Lower lobe of right lung (tissue), 2 donors: ENCODE measurements at regions not wholly inside any gene's neighbourhood (a gene's known extent, or its start where the extent isn't known, plus 50 kb on each side); places are given as distances from the start of the nearest gene placed in this dataset.
"Not testable (repeated sequence)": the region's sequence is repeated elsewhere in the genome, so short reads cannot be mapped to it uniquely, and the experiment has no call there.

Source experiments
- ATAC-seq, 2 donors: fragments of 200-7000 bp; cut with Tn5 transposase; one replicate each; pipeline ENCODE4 v1.9.1; 2020 to 2022; ENCODE audit warnings: mild to moderate bottlenecking in 2 of 2, moderate library complexity in 2 of 2
- DNase-seq: peaks from one replicate; pipeline ENCODE4 v3.0.0-alpha.2; 2020
- H3K27ac ChIP-seq: fragments of 200-600 bp; one replicate; pipeline ENCODE4 v1.8.0; 2022
- H3K27me3 ChIP-seq: fragments of 200-600 bp; one replicate; pipeline ENCODE4 v1.8.0; 2022; ENCODE audit warnings: low read depth
- H3K36me3 ChIP-seq: fragments of 200-600 bp; one replicate; pipeline ENCODE4 v1.8.0; 2022; ENCODE audit warnings: mild to moderate bottlenecking
- H3K4me1 ChIP-seq: fragments of 200-600 bp; one replicate; pipeline ENCODE4 v1.8.0; 2022
- H3K4me3 ChIP-seq: fragments of 200-600 bp; one replicate; pipeline ENCODE4 v1.8.0; 2022; ENCODE audit warnings: mild to moderate bottlenecking
- H3K9me3 ChIP-seq: fragments of 200-600 bp; one replicate; pipeline ENCODE4 v1.8.0; 2022
- CTCF ChIP-seq: fragments of 200-600 bp; IDR thresholded peaks from one replicate; pipeline ENCODE4 v1.8.0; 2022; ENCODE audit warnings: antibody characterized with exemption, mild to moderate bottlenecking
- intact Hi-C: fragments of 100-400 bp; cut with DNase I; formaldehyde crosslinking; loops from one replicate; pipeline ENCODE4 v1.11.0; 2022
- donor health status: DM: no; HTN: yes; CAD: no; lungs with severe emphysema.

DNA sequence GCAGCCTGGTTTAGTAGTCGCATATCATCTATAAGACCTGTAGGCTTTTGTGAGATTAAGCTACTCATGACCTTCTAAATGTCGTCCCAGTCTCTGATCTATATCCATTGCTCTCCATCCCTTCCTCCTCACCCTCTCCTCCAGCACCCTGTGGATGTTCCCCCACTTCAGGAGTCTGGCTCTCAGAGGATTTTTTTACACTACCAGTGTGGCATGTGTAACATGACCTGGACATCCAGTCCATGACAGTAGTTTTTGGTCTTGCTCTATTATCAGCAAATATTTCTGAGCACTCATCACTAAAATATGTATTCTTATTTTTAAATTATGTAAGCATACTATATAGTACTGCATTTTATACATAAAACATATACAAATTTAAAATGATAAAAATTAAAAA, 142.1 kb downstream of the DYRK2 start:
- ATAC-seq (no peak), DNase-seq (no peak)
- Histone ChIP-seq H3K4me1 (no peaks in the 10 kb centered on the region), H3K27ac (no peak overlapping the region), H3K27me3 (no peaks in the 10 kb centered on the region), H3K4me3 (no peak overlapping the region), H3K36me3 (no peaks in the 10 kb centered on the region), H3K9me3 (no peaks in the 10 kb centered on the region)
- no peak for TF ChIP-seq CTCF
- intact Hi-C loops: no loop called here

DNA sequence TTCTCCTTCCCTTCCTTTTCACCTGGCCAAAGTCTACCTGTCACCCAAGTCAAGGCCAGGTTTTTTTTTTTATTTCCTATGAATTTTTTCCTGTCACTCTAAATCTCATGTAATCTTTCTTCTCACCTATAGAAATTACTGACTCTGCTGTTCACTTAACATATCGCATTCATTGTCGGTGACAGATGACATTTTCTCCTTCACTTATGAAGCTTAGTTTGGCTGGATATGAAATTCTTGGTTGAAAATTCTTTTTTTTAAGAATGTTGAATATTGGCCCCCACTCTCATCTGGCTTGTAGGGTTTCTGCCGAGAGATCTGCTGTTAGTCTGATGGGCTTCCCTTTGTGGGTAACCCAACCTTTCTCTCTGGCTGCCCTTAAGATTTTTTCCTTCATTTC, 142.8 kb downstream of the DYRK2 start:
- H3K36me3 ChIP-seq, H3K27ac ChIP-seq, ATAC-seq, intact Hi-C loops, H3K4me3 ChIP-seq, DNase-seq, H3K27me3 ChIP-seq, H3K4me1 ChIP-seq, H3K9me3 ChIP-seq: not testable (repeated sequence)

DNA sequence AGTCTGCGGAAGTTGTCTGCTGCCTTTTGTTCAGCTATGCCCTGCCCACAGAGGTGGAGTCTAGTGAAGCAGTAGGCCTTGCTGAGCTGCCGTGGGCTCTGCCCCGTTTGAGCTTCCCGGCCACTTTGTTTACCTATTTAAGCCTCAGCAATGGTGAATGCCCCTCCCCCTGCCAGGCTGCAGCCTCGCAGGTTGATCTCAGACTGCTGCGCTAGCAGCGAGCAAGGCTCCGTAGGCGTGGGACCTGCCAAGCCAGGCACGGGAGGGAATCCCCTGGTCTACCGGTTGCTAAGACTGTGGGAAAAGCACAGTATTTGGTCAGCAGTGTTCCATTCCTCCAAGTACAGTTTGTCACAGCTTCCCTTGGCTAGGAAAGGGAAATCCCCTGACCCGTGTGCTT, 143.6 kb downstream of the DYRK2 start:
- no peaks in the 10 kb centered on the region for H3K27me3 ChIP-seq
- DNase-seq (no peak), ATAC-seq (no peak)
- no peak overlapping the region for H3K4me3 ChIP-seq
- H3K27ac ChIP-seq: no peak overlapping the region
- H3K9me3 ChIP-seq: no peaks in the 10 kb centered on the region
- intact Hi-C loops: no loop called here
- no peak for TF ChIP-seq CTCF
- no peaks in the 10 kb centered on the region for H3K4me1 ChIP-seq
- no peaks in the 10 kb centered on the region for H3K36me3 ChIP-seq

GRCh38 chr12:67794161-67794560, 145.6 kb downstream of the DYRK2 start:
- Histone ChIP-seq H3K27ac (no peak overlapping the region), H3K4me3 (no peak overlapping the region), H3K36me3 (no peaks in the 10 kb centered on the region), H3K27me3 (no peaks in the 10 kb centered on the region), H3K9me3 (no peaks in the 10 kb centered on the region), H3K4me1 (no peaks in the 10 kb centered on the region)
- TF ChIP-seq CTCF: no peak
- no peak for DNase-seq
- ATAC-seq: no peak
- intact Hi-C loops: no loop called here

DNA sequence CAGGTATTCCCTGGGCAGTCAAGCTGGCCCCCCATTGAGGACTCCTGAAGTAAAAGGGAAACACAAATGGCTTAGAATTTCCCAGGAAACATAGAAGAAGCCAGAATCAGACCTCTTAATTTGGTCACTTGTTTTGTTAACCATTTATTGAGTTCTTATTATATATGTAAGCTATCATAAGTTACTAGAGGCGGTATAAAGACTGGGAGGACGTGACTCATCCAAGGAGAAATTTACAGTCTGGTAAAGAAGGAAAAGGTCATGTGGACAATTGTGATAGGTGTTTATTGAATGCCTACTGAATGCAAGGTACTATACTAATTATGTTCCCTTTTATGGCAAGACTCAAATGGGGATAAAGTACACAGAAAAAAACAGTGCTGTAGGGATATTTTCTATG, 146.7 kb downstream of the DYRK2 start:
- Histone ChIP-seq H3K4me1 (no peaks in the 10 kb centered on the region), H3K27ac (no peak overlapping the region), H3K27me3 (no peaks in the 10 kb centered on the region), H3K4me3 (no peak overlapping the region), H3K9me3 (no peaks in the 10 kb centered on the region), H3K36me3 (no peaks in the 10 kb centered on the region)
- TF ChIP-seq CTCF: no peak
- ATAC-seq: no peak
- DNase-seq: no peak
- intact Hi-C loops: no loop called here

DNA sequence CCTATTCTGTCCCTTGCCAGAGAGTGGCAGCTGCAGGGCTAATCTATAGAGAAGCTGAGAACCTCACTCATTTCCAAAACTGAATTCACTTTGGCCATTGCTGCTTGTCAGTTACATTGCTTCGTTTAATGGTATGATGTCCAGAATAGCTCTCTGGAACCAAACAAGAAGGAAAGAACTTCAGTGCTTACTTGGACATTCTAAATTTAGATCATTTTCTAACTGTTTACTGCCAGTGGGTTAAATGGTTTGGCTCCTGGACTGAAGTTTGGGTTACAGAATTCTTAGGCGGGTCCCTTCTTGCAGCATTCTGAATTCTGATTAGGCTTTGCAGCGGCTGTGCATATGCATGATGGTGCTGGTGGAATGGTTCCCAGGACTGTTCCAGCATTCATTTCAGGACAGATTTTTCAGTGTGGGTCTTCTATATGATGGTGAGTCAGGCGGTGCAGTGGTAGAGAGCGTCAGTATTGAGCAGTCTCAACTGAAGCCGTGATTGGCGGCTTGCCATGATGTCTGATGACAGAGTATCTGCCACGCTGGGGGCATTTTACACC, 148.7 kb downstream of the DYRK2 start:
- H3K9me3 ChIP-seq: no peaks in the 10 kb centered on the region
- no peak overlapping the region for H3K4me3 ChIP-seq
- DNase-seq: no peak
- intact Hi-C loops: no loop called here
- no peaks in the 10 kb centered on the region for H3K36me3 ChIP-seq
- ATAC-seq: no peak
- H3K27ac ChIP-seq: no peak overlapping the region
- no peaks in the 10 kb centered on the region for H3K27me3 ChIP-seq
- no peaks in the 10 kb centered on the region for H3K4me1 ChIP-seq
- no peak for TF ChIP-seq CTCF
